ENCODE measurements at regions not wholly inside any gene's neighbourhood (a gene's known extent, or its start where the extent isn't known, plus 50 kb on each side); places are given as distances from the start of the nearest gene placed in this dataset.

DNA sequence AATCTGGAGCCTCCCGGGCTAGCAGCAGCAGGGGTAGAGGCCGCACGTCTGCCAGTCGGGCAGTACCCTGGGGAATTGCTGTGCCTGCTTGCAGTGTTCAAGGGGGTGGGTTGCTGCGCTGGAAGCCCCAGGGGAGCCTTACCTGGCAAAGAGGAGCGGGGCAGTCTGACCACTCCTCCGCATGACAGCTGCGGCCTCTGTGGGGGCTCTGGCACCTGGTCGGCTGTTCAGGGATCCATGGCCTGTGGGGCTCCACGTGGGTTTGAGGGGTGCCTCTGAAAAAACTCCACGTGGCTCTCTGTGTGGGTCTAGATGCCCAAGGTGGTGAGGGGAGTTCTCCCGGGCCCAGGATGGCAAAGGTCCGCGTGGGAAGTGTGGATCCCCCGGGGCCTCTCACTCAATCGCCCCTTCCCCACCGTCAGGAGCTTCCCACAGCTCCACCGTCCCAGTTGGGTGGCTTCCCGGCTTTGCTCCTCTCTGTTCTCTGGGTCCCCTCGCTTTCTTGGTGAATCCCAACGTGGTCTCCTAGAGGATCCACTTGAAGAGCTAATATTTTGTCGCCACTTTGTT, 184.5 kb downstream of the EFHB start:
- Histone ChIP-seq H3K27me3 (ENCODE audit: insufficient read depth in 3 of 3, low read length in 2 of 3) (no peaks in the 10 kb centered on the region), H3K36me3 (ENCODE audit: insufficient read depth in 1 of 2, low read depth in 1 of 2) (no peaks in the 10 kb centered on the region), H3K4me1 (no peaks in the 10 kb centered on the region), H3K27ac (no peak overlapping the region), H3K4me3 (no peak overlapping the region), H3K9me3 (no peaks in the 10 kb centered on the region)
- WGBS, 3 donors: 84 to 88% (median 87%) methylated on average over 21 to 22 of the region's 22 CpGs
- DNase-seq (peak in 1 of 2 donors; percentile 36), ATAC-seq (no peak)
- TF ChIP-seq CTCF (IDR thresholded peaks at IDR 0.05): no peak
- intact Hi-C loops (cut with DNase I): no loop called here

GRCh38 chr3:19748782-19749447, 185.1 kb downstream of the EFHB start:
- Histone ChIP-seq H3K4me1 (no peaks in the 10 kb centered on the region), H3K9me3 (no peaks in the 10 kb centered on the region), H3K36me3 (ENCODE audit: insufficient read depth in 1 of 2, low read depth in 1 of 2) (no peaks in the 10 kb centered on the region), H3K27ac (no peak overlapping the region), H3K4me3 (no peak overlapping the region), H3K27me3 (ENCODE audit: insufficient read depth in 3 of 3, low read length in 2 of 3) (no peaks in the 10 kb centered on the region)
- DNase-seq: no peak
- intact Hi-C loops (cut with DNase I): no loop called here
- no peak for ATAC-seq
- WGBS, 3 donors: 89 to 95% (median 95%) methylated on average over 17 of the region's 17 CpGs
- no peak for TF ChIP-seq CTCF (IDR thresholded peaks at IDR 0.05)

- H3K4me3 ChIP-seq: no peak overlapping the region
- H3K4me1 ChIP-seq: no peaks in the 10 kb centered on the region
- TF ChIP-seq CTCF (IDR thresholded peaks at IDR 0.05): no peak
- intact Hi-C loops (cut with DNase I): no loop called here
- no peaks in the 10 kb centered on the region for H3K36me3 ChIP-seq (ENCODE audit: insufficient read depth in 1 of 2, low read depth in 1 of 2)
- WGBS, 3 donors: 70 to 81% (median 77%) methylated on average over 3 of the region's 3 CpGs
- DNase-seq (no peak), ATAC-seq (no peak)
- no peaks in the 10 kb centered on the region for H3K9me3 ChIP-seq
- no peaks in the 10 kb centered on the region for H3K27me3 ChIP-seq (ENCODE audit: insufficient read depth in 3 of 3, low read length in 2 of 3)
- no peak overlapping the region for H3K27ac ChIP-seq
Measured at GRCh38 chr3:19744047-19744446, 190.0 kb downstream of the EFHB start.

DNA sequence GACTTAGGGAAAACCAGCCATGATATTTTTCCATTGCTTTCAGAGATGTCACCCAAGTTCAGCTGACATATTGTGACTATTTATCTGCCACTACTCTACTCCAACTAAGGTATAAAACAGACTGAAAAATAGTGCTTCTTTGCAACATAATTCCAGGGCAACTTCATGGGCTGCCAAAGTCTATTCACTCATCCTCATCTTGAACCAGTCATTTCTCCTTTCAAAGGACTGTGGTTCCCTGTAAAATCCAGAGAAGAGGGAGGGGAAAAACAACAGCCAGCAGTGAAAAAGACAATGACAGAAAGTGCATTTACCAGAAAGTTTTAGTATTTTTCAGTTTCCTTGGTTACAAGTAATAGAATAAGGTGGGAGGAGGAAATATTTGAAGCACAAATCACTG, 191.1 kb downstream of the EFHB start:
- H3K36me3 ChIP-seq (ENCODE audit: insufficient read depth in 1 of 2, low read depth in 1 of 2): no peaks in the 10 kb centered on the region
- ATAC-seq (no peak), DNase-seq (no peak)
- H3K4me1 ChIP-seq: no peaks in the 10 kb centered on the region
- no peaks in the 10 kb centered on the region for H3K27me3 ChIP-seq (ENCODE audit: insufficient read depth in 3 of 3, low read length in 2 of 3)
- H3K9me3 ChIP-seq: peaks cover 1% of the 10 kb centered on the region
- H3K27ac ChIP-seq: no peak overlapping the region
- H3K4me3 ChIP-seq: no peak overlapping the region
- TF ChIP-seq CTCF (IDR thresholded peaks at IDR 0.05): no peak
- intact Hi-C loops (cut with DNase I): no loop called here

- intact Hi-C loops (cut with DNase I): no loop called here
- Histone ChIP-seq H3K9me3 (peaks cover 3% of the 10 kb centered on the region), H3K4me1 (no peaks in the 10 kb centered on the region), H3K36me3 (ENCODE audit: insufficient read depth in 1 of 2, low read depth in 1 of 2) (no peaks in the 10 kb centered on the region), H3K27me3 (ENCODE audit: insufficient read depth in 3 of 3, low read length in 2 of 3) (no peaks in the 10 kb centered on the region), H3K27ac (no peak overlapping the region), H3K4me3 (no peak overlapping the region)
- ATAC-seq (no peak), DNase-seq (no peak)
- TF ChIP-seq CTCF (IDR thresholded peaks at IDR 0.05): no peak
- WGBS, 3 donors: 51 to 59% (median 57%) methylated on average over 3 of the region's 3 CpGs
Measured at GRCh38 chr3:19739504-19739903, 194.5 kb downstream of the EFHB start.
